Suprapubic skin (tissue), 4 donors: ENCODE measurements at regions not wholly inside any gene's neighbourhood (a gene's known extent, or its start where the extent isn't known, plus 50 kb on each side); places are given as distances from the start of the nearest gene placed in this dataset.

Experiments used
- DNase-seq, 2 donors: peaks; one replicate each; pipeline ENCODE4 v3.0.0-alpha.2; 2019; ENCODE audit warnings: low spot score in 2 of 2
- H3K27ac ChIP-seq: fragments of 200-600 bp; sonication (generic); one replicate; pipeline ENCODE4 v1.5.1; 2019
- H3K27me3 ChIP-seq: fragments of 200-600 bp; sonication (generic); one replicate; pipeline ENCODE4 v1.5.1; 2019
- H3K36me3 ChIP-seq: fragments of 200-600 bp; sonication (generic); one replicate; pipeline ENCODE4 v1.5.1; 2019
- H3K4me1 ChIP-seq: fragments of 200-600 bp; sonication (generic); one replicate; pipeline ENCODE4 v1.5.1; 2019
- H3K4me3 ChIP-seq: fragments of 200-600 bp; sonication (generic); one replicate; pipeline ENCODE4 v1.5.1; 2019; ENCODE audit warnings: mild to moderate bottlenecking
- H3K9me3 ChIP-seq: fragments of 200-600 bp; sonication (generic); one replicate; pipeline ENCODE4 v1.5.1; 2019
- EP300 ChIP-seq: sonication (generic); formaldehyde crosslinking; IDR thresholded peaks from one replicate; pipeline ENCODE4 v1.6.1; 2017; ENCODE audit warnings: antibody characterized with exemption
- POLR2A ChIP-seq, 2 donors: fragments of 450-650 bp; IDR thresholded peaks; one replicate each; pipeline ENCODE4 v1.6.1; 2017; ENCODE audit warnings: antibody characterized with exemption in 2 of 2, mild to moderate bottlenecking in 2 of 2, moderate library complexity in 2 of 2
- POLR2AphosphoS5 ChIP-seq, 3 donors: sonication (generic); formaldehyde crosslinking; IDR thresholded peaks; one replicate each; pipeline ENCODE4 v1.6.1; 2017; ENCODE audit warnings: antibody characterized with exemption in 3 of 3
- WGBS: methylation state at CpG from one replicate; pipeline ENCODE4 v1.1.5; 2018; 5-methylcytosine and 5-hydroxymethylcytosine counted together
- TF ChIP-seq, protein P1 (sequence below), 2 donors: fragments of 200-600 bp in 1 of 2; fragments of 450-650 bp in 1 of 2; sonication (generic) in 1 of 2; IDR thresholded peaks; one replicate each; pipeline ENCODE4 v1.5.1; 2016 to 2019; ENCODE audit warnings: antibody characterized with exemption in 2 of 2, mild to moderate bottlenecking in 1 of 2, moderate library complexity in 1 of 2

DNA sequence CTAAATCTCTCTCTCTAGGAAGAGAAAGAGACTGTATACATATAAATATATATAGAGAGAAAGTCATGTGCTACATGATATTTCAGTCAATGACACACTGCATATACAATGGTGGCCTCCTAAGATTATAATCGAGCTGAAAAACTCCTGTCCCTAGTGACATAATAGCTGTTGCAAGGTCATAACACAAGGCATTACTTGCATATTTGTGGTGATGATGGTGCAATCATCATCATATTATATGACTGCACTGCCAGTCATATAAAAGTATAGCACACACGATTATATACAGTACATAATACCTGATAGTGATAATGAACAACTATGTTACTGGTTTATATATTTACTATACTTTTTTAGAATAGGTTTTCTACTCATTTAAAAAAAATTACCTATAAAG, 316.7 kb downstream of the FGFR2 start:
- Histone ChIP-seq H3K9me3 (no peaks in the 10 kb centered on the region), H3K4me1 (peaks cover 17% of the 10 kb centered on the region), H3K36me3 (no peaks in the 10 kb centered on the region), H3K27ac (no peak overlapping the region), H3K27me3 (no peaks in the 10 kb centered on the region), H3K4me3 (no peak overlapping the region)
- 64% methylated on average over 2 of the region's 2 CpGs for WGBS
- TF ChIP-seq EP300 (no peak), POLR2AphosphoS5 (IDR thresholded peaks at IDR 0.05) (no peak), POLR2A (IDR thresholded peaks at IDR 0.05) (no peak)
- TF ChIP-seq, protein P1, sequence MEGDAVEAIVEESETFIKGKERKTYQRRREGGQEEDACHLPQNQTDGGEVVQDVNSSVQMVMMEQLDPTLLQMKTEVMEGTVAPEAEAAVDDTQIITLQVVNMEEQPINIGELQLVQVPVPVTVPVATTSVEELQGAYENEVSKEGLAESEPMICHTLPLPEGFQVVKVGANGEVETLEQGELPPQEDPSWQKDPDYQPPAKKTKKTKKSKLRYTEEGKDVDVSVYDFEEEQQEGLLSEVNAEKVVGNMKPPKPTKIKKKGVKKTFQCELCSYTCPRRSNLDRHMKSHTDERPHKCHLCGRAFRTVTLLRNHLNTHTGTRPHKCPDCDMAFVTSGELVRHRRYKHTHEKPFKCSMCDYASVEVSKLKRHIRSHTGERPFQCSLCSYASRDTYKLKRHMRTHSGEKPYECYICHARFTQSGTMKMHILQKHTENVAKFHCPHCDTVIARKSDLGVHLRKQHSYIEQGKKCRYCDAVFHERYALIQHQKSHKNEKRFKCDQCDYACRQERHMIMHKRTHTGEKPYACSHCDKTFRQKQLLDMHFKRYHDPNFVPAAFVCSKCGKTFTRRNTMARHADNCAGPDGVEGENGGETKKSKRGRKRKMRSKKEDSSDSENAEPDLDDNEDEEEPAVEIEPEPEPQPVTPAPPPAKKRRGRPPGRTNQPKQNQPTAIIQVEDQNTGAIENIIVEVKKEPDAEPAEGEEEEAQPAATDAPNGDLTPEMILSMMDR (IDR thresholded peaks at IDR 0.05), result no peak
- no peak for DNase-seq

DNA sequence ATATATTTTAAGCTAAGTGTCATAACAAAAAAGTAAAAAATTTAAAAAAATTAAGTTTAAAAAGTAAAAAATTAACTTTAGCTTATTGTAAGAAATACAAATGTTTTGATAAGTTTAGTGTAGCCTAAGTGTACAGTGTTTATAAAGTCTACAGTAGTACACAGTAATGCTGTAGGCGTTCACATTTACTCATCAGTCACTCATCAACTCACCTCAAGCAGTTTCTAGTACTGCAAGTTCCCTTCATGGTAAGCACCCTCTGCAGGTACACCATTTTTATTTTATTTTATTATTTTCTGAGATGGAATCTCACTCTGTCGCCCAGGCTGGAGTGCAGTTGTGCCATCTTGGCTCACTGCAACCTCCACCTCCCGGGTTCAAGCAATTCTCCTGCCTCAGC, 316.0 kb downstream of the FGFR2 start:
- WGBS, result 79% methylated on average over 3 of the region's 3 CpGs
- no peak for TF ChIP-seq EP300
- TF ChIP-seq, protein P1 (IDR thresholded peaks at IDR 0.05), result no peak
- TF ChIP-seq POLR2AphosphoS5 (IDR thresholded peaks at IDR 0.05), result no peak
- no peak for TF ChIP-seq POLR2A (IDR thresholded peaks at IDR 0.05)
- H3K27ac ChIP-seq, result no peak overlapping the region
- no peaks in the 10 kb centered on the region for H3K36me3 ChIP-seq
- DNase-seq, result no peak
- peaks cover 17% of the 10 kb centered on the region for H3K4me1 ChIP-seq
- H3K9me3 ChIP-seq, result no peaks in the 10 kb centered on the region
- no peaks in the 10 kb centered on the region for H3K27me3 ChIP-seq
- H3K4me3 ChIP-seq, result no peak overlapping the region

DNA sequence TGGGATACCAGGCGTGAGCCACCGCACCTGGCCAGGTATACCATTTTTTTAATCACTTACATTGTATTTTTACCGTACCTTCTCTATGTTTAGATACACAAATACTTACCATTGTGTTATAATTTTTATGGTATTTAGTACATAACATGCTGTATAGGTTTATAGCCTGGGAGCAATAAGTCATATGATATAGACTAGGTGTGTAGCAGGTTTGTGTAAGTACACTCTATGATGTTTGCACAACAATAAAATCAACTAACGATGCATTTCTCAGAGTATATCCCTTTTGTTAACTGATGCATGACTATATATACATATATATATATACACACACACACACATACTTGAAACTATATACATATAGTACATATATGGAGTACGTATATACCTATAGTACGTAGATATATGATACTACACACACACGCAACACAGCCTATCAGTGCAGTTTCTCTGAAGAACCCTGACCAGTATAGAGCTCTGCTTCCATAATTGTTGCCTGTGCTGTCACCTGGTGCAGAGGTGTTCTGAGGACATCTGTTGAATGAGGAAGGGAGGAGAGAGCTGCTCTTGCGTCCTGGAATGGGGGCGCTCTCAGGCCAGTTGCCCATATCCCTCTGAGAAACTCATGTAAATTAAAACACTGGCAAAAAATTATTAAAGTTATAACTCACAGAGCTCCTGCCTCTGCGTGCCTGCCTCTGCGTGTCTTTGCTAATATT, 315.3 kb downstream of the FGFR2 start:
- TF ChIP-seq, protein P1 (IDR thresholded peaks at IDR 0.05), result no peak
- TF ChIP-seq EP300, result no peak
- TF ChIP-seq POLR2A (IDR thresholded peaks at IDR 0.05), result no peak
- TF ChIP-seq POLR2AphosphoS5 (IDR thresholded peaks at IDR 0.05), result no peak
- peaks cover 17% of the 10 kb centered on the region for H3K4me1 ChIP-seq
- H3K4me3 ChIP-seq, result no peak overlapping the region
- H3K9me3 ChIP-seq, result no peaks in the 10 kb centered on the region
- WGBS, result 83% methylated on average over 11 of the region's 11 CpGs
- H3K27ac ChIP-seq, result no peak overlapping the region
- H3K36me3 ChIP-seq, result no peaks in the 10 kb centered on the region
- DNase-seq, result no peak
- H3K27me3 ChIP-seq, result no peaks in the 10 kb centered on the region

DNA sequence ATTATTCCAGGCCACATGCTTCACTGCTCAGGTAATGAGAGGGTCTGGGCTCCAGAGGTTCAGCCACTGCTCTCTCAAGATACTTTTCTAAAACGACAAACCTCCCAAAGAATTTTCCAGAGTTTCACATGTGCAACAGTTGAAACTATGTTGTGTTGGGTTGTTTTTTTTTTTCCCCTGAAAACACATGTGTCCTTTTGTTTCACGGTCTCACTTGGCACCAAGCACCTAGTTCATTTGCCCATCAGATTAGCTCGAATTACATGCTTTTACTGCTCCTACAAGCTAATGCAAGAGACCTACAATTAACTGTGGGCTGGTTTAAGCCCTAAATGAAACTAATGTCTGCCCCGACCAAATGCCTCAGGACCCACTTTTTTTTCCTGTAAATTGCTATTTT, 313.3 kb downstream of the FGFR2 start:
- peaks cover 25% of the 10 kb centered on the region for H3K4me1 ChIP-seq
- no peaks in the 10 kb centered on the region for H3K27me3 ChIP-seq
- H3K9me3 ChIP-seq, result no peaks in the 10 kb centered on the region
- H3K36me3 ChIP-seq, result no peaks in the 10 kb centered on the region
- WGBS, result 15% methylated on average over 4 of the region's 4 CpGs
- no peak overlapping the region for H3K4me3 ChIP-seq
- H3K27ac ChIP-seq, result no peak overlapping the region
- no peak for TF ChIP-seq POLR2A (IDR thresholded peaks at IDR 0.05)
- TF ChIP-seq, protein P1 (IDR thresholded peaks at IDR 0.05), result no peak
- no peak for TF ChIP-seq POLR2AphosphoS5 (IDR thresholded peaks at IDR 0.05)
- TF ChIP-seq EP300, result no peak
- no peak for DNase-seq

DNA sequence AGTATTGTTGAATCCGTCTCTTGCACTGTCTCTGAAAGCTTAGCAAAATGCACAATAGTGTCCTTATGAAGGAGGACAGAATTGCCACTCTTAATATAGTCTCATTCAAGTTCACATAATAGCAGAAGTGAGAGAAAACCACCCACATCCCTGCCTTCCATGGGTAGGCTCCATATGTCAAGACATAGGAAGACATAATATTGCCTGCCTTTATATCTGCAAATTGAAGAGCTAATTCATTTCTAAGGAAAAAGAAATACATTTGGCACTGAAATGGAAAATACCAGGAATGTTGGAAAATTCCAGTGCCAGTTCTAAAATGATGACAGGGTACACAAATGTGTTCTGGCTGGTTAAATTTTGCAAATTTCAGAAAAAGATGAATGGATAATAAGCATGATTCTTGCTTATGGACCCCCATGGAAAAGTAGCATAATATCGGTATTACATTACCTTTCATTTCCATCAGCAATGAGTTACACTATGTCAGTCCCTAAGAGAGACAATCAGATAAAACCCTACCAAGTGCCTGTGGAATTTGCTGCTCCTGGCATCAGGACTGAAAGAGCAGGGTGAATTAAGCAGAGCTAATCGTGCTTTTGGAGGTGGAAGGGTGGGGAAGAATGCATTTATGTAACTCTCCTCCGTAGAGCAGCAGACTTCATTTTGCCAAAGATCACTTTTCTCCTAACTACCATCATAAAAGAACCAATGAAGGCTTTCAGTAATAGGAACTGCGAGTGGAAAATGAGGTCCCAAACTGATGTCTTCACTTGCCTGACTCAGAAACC, 312.6 kb downstream of the FGFR2 start:
- H3K9me3 ChIP-seq, result no peaks in the 10 kb centered on the region
- no peak for DNase-seq
- H3K36me3 ChIP-seq, result no peaks in the 10 kb centered on the region
- no peak for TF ChIP-seq POLR2AphosphoS5 (IDR thresholded peaks at IDR 0.05)
- TF ChIP-seq POLR2A (IDR thresholded peaks at IDR 0.05), result no peak
- TF ChIP-seq, protein P1 (IDR thresholded peaks at IDR 0.05), result no peak
- TF ChIP-seq EP300, result no peak
- 31% methylated on average over 5 of the region's 5 CpGs for WGBS
- H3K4me3 ChIP-seq, result no peak overlapping the region
- no peak overlapping the region for H3K27ac ChIP-seq
- H3K27me3 ChIP-seq, result no peaks in the 10 kb centered on the region
- H3K4me1 ChIP-seq, result peaks cover 25% of the 10 kb centered on the region
